Uterus (tissue), 2 donors: ENCODE measurements at regions not wholly inside any gene's neighbourhood (a gene's known extent, or its start where the extent isn't known, plus 50 kb on each side); places are given as distances from the start of the nearest gene placed in this dataset.

ENCODE experiments used
- POLR2A ChIP-seq, 2 donors: fragments of 450-650 bp; IDR thresholded peaks; one replicate each; pipeline ENCODE4 v1.6.1; 2016; ENCODE audit warnings: antibody characterized with exemption in 2 of 2, mild to moderate bottlenecking in 1 of 2, moderate library complexity in 1 of 2
- TF ChIP-seq, protein P1 (sequence below), 4 experiments: fragments of 200-600 bp in 2 of 4; fragments of 450-650 bp in 2 of 4; sonication (generic) in 2 of 4; IDR thresholded peaks; one replicate each; pipeline ENCODE4 v1.5.1; 2016 to 2019; ENCODE audit warnings: antibody characterized with exemption in 4 of 4, mild to moderate bottlenecking in 2 of 4, moderate library complexity in 1 of 4

GRCh38 chr4:128470492-128471053 is 183.0 kb upstream of the PGRMC2 start:
- TF ChIP-seq, protein P1, sequence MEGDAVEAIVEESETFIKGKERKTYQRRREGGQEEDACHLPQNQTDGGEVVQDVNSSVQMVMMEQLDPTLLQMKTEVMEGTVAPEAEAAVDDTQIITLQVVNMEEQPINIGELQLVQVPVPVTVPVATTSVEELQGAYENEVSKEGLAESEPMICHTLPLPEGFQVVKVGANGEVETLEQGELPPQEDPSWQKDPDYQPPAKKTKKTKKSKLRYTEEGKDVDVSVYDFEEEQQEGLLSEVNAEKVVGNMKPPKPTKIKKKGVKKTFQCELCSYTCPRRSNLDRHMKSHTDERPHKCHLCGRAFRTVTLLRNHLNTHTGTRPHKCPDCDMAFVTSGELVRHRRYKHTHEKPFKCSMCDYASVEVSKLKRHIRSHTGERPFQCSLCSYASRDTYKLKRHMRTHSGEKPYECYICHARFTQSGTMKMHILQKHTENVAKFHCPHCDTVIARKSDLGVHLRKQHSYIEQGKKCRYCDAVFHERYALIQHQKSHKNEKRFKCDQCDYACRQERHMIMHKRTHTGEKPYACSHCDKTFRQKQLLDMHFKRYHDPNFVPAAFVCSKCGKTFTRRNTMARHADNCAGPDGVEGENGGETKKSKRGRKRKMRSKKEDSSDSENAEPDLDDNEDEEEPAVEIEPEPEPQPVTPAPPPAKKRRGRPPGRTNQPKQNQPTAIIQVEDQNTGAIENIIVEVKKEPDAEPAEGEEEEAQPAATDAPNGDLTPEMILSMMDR (IDR thresholded peaks at IDR 0.05), result no peak
- no peak for TF ChIP-seq POLR2A (IDR thresholded peaks at IDR 0.05)
